IMR-90 (cell line): ENCODE measurements at regions not wholly inside any gene's neighbourhood (a gene's known extent, or its start where the extent isn't known, plus 50 kb on each side); places are given as distances from the start of the nearest gene placed in this dataset.

Experiments
- ATAC-seq: fragments of 200-7000 bp; cut with Tn5 transposase; 2 replicates; pipeline ENCODE4 v1.9.1; 2020; ENCODE audit warnings: low read depth, mild to moderate bottlenecking, moderate library complexity
- BruUV-seq: library from RNA; stranded (reverse); fragments of 400-500 nt; replicated peaks from 2 replicates; lab custom pipeline; 2021; lab: Mats Ljungman, UMichigan
- CTCF ChIA-PET: fragments of 300-600 bp; formaldehyde crosslinking; extraction: SDS; loops from one replicate; lab custom pipeline; 2021; ENCODE audit warnings: antibody characterized with exemption; lab: Yijun Ruan, JAX
- POLR2A ChIA-PET: fragments of 300-600 bp; sonication (Branson Sonifier 250); formaldehyde crosslinking; loops from one replicate; lab custom pipeline; 2022; ENCODE audit warnings: antibody characterized with exemption; ENCODE audit not compliant: unreplicated experiment; lab: Charles Lee
- DNase-seq: peaks from one replicate; pipeline ENCODE4 v3.0.0; 2013
- H2AFZ ChIP-seq: replicated peaks from 2 replicates; pipeline ENCODE3; 2013; ENCODE audit warnings: low read length, mild to moderate bottlenecking; ENCODE audit not compliant: poor library complexity
- H2AK5ac ChIP-seq: 2 replicates; pipeline ENCODE4 v1.6.1; 2013; ENCODE audit warnings: low read depth, low read length, inconsistent platforms
- H2AK9ac ChIP-seq: replicated peaks from 2 replicates; pipeline ENCODE3; 2013; ENCODE audit warnings: mild to moderate bottlenecking, low read depth, low read length, moderate library complexity; ENCODE audit not compliant: poor library complexity
- H2BK120ac ChIP-seq: 2 replicates; pipeline ENCODE4 v1.6.1; 2013; ENCODE audit warnings: low read depth, low read length, inconsistent platforms
- H2BK15ac ChIP-seq: 3 replicates; pipeline ENCODE4 v1.6.1; 2013; ENCODE audit warnings: low read depth, low read length, inconsistent platforms
- H2BK20ac ChIP-seq: 2 replicates; pipeline ENCODE4 v1.6.1; 2013; ENCODE audit warnings: low read depth, mild to moderate bottlenecking, inconsistent platforms, low read length, moderate library complexity
- H2BK5ac ChIP-seq: 2 replicates; pipeline ENCODE4 v1.6.1; 2013; ENCODE audit warnings: mild to moderate bottlenecking, low read depth, low read length, inconsistent platforms; ENCODE audit not compliant: poor library complexity, severe bottlenecking
- H3K14ac ChIP-seq: replicated peaks from 2 replicates; pipeline ENCODE4 v1.6.1; 2013; ENCODE audit warnings: low read depth, low read length, inconsistent platforms
- H3K18ac ChIP-seq: 2 replicates; pipeline ENCODE4 v1.6.1; 2013; ENCODE audit warnings: low read depth, low read length, control low read depth
- H3K23ac ChIP-seq: 2 replicates; pipeline ENCODE4 v1.6.1; 2013; ENCODE audit warnings: low read depth, low read length, inconsistent platforms
- H3K27ac ChIP-seq: 2 replicates; pipeline ENCODE4 v1.5.1; 2013; ENCODE audit warnings: mild to moderate bottlenecking, control low read depth, low read length; ENCODE audit not compliant: insufficient read depth
- H3K27me3 ChIP-seq: 2 replicates; pipeline ENCODE4 v1.6.1; 2013; ENCODE audit warnings: low read length; ENCODE audit not compliant: control insufficient read depth, insufficient read depth
- H3K36me3 ChIP-seq: 2 replicates; pipeline ENCODE4 v1.6.1; 2013; ENCODE audit warnings: low read length, mixed read lengths; ENCODE audit not compliant: control insufficient read depth, insufficient read depth
- H3K4ac ChIP-seq: 2 replicates; pipeline ENCODE4 v1.6.1; 2013; ENCODE audit warnings: low read depth, low read length, inconsistent platforms
- H3K4me1 ChIP-seq: 2 replicates; pipeline ENCODE4 v1.6.1; 2013; ENCODE audit warnings: low read length, mixed read lengths; ENCODE audit not compliant: control insufficient read depth, insufficient read depth
- H3K4me2 ChIP-seq: 2 replicates; pipeline ENCODE4 v1.6.1; 2013; ENCODE audit warnings: low read depth, mild to moderate bottlenecking, control low read depth, low read length, moderate library complexity
- H3K4me3 ChIP-seq: 2 replicates; pipeline ENCODE4 v1.5.1; 2013; ENCODE audit warnings: low read depth, mild to moderate bottlenecking, control low read depth, low read length, moderate library complexity; ENCODE audit not compliant: insufficient read depth
- H3K56ac ChIP-seq: 2 replicates; pipeline ENCODE4 v1.6.1; 2013; ENCODE audit warnings: low read length, inconsistent platforms; ENCODE audit not compliant: insufficient read depth; ENCODE audit errors: extremely low read depth
- H3K79me1 ChIP-seq, 2 experiments: 2 replicates each; pipeline ENCODE4 v1.6.1; 2013; ENCODE audit warnings: low read length in 2 of 2, inconsistent platforms in 1 of 2, low read depth in 1 of 2
- H3K9ac ChIP-seq: 2 replicates; pipeline ENCODE4 v1.6.1; 2013; ENCODE audit warnings: low read depth, low read length, control low read depth
- H3K9me1 ChIP-seq: 2 replicates; pipeline ENCODE4 v1.6.1; 2013; ENCODE audit warnings: low read length, inconsistent platforms; ENCODE audit not compliant: insufficient read depth
- H3K9me3 ChIP-seq: 2 replicates; pipeline ENCODE4 v1.6.1; 2013; ENCODE audit warnings: low read length; ENCODE audit not compliant: control insufficient read depth, insufficient read depth
- H4K20me1 ChIP-seq: 2 replicates; pipeline ENCODE4 v1.6.1; 2013; ENCODE audit warnings: low read length, inconsistent platforms; ENCODE audit not compliant: insufficient read depth
- H4K5ac ChIP-seq: 2 replicates; pipeline ENCODE4 v1.6.1; 2013; ENCODE audit warnings: mild to moderate bottlenecking, low read depth, low read length, control low read depth
- H4K8ac ChIP-seq, 2 experiments: 2 replicates each; pipeline ENCODE4 v1.6.1; 2013; ENCODE audit warnings: low read depth in 2 of 2, low read length in 2 of 2, control low read depth in 1 of 2, inconsistent platforms in 1 of 2
- H4K91ac ChIP-seq: 2 replicates; pipeline ENCODE4 v1.6.1; 2013; ENCODE audit warnings: low read depth, low read length, inconsistent platforms; ENCODE audit not compliant: insufficient read depth
- SMC3 ChIP-seq: fragments of 150-350 bp; IDR thresholded peaks from 2 replicates; pipeline ENCODE4 v1.6.1; 2016; ENCODE audit warnings: low read depth, mild to moderate bottlenecking, antibody characterized with exemption, low read length, moderate library complexity
- USF2 ChIP-seq: fragments of 150-350 bp; IDR thresholded peaks from 2 replicates; pipeline ENCODE4 v1.6.1; 2017; ENCODE audit warnings: mild to moderate bottlenecking, antibody characterized with exemption, low read length, low read depth
- WGBS, 2 experiments: methylation state at CpG; one replicate each; pipeline versions ENCODE4 v1.1.5 to v1.1.7; 2013; ENCODE audit warnings: missing lambda C conversion rate in 2 of 2; ENCODE audit not compliant: insufficient read length in 1 of 2; ENCODE audit errors: extremely low coverage in 2 of 2; 5-methylcytosine and 5-hydroxymethylcytosine counted together
- dilution Hi-C: fragments of 300-500 bp; cut with HindIII; formaldehyde crosslinking; loops from one replicate; pipeline ENCODE4 v1.14.3; 2018; ENCODE audit warnings: low sequenced_read_pairs; ENCODE audit not compliant: unreplicated experiment
- in situ Hi-C: fragments of 300-500 bp; cut with MboI; formaldehyde crosslinking; loops from 3 replicates; pipeline ENCODE4 v1.14.3; 2019; ENCODE audit warnings: low sequenced_read_pairs, inconsistent platforms, mixed read lengths
- intact Hi-C: fragments of 100-400 bp; cut with micrococcal nuclease; formaldehyde crosslinking; loops from 2 replicates; pipeline ENCODE4 v1.10.0; 2022

GRCh38 chr14:40222996-40223395 lies 790.8 kb upstream of the FBXO33 start:
- Histone ChIP-seq H4K20me1 (no peaks in the 10 kb centered on the region), H3K4ac (no peak overlapping the region), H2BK5ac (no peak overlapping the region), H2AFZ (no peak overlapping the region), H3K23ac (no peak overlapping the region), H3K4me3 (no peak overlapping the region), H3K14ac (no peak overlapping the region), H3K4me2 (no peak overlapping the region), H3K36me3 (no peaks in the 10 kb centered on the region), H4K91ac (no peak overlapping the region), H2BK120ac (no peak overlapping the region), H3K9me3 (peaks cover 5% of the 10 kb centered on the region), H3K9me1 (no peaks in the 10 kb centered on the region), H2AK9ac (no peak overlapping the region), H3K56ac (no peak overlapping the region), H3K27me3 (no peaks in the 10 kb centered on the region), H2BK20ac (no peak overlapping the region), H3K79me1 (no peaks in the 10 kb centered on the region), H4K8ac (no peak overlapping the region), H3K4me1 (no peaks in the 10 kb centered on the region), H3K18ac (no peak overlapping the region), H2AK5ac (no peak overlapping the region), H2BK15ac (no peak overlapping the region), H4K5ac (no peak overlapping the region), H3K27ac (no peak overlapping the region), H3K9ac (no peak overlapping the region)
- CTCF ChIA-PET, result no interaction called here
- no TSS peak for BruUV-seq
- intact Hi-C loops, result no loop called here
- in situ Hi-C loops, result no loop called here
- POLR2A ChIA-PET, result no interaction called here
- TF ChIP-seq USF2 (no peak), SMC3 (no peak)
- DNase-seq (no peak), ATAC-seq (no peak)
- dilution Hi-C loops, result no loop called here
- no CpG with 5 or more reads among the region's 4 CpGs for WGBS, 2 experiments
